ENCODE measurements at regions not wholly inside any gene's neighbourhood (a gene's known extent, or its start where the extent isn't known, plus 50 kb on each side); places are given as distances from the start of the nearest gene placed in this dataset.

DNA sequence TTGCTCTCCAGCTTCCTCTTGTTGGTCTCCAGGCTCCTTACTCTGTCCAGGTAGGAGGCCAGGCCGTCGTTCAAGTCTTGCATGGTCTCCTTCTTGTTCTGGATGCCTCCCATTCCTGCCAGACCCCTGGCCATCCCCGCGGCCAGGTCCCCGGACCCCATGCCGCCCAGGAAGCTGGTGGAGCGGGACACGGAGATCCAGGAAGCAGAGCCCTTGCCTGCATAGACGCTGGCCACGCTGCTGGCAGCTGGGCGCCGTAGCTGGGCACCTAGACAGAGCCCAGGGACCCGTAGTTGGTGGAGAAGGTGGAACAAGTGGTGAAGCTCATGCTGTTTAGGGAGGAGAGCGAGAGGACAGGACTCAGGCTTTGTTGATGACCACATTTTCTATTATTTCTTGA lies 1584.0 kb upstream of the ACO1 start:
- Histone ChIP-seq H3K4me3 (no peak overlapping the region), H3K36me3 (no peaks in the 10 kb centered on the region), H3K9ac (no peak overlapping the region), H4K20me1 (no peaks in the 10 kb centered on the region), H3K4me2 (no peak overlapping the region), H3K9me3 (replicated peaks in 1 of 11) (peaks cover 0 to 5% (median 0%) of the 10 kb centered on the region in 11 experiments; a peak in 2 of 22 replicates), H3K27ac (no peak overlapping the region), H3K4me1 (peaks cover 0 to 14% (median 0%) of the 10 kb centered on the region in 10 experiments; a peak in 2 of 20 replicates), H3K27me3 (no peaks in the 10 kb centered on the region)
- TF ChIP-seq Cebpa-rat (IDR thresholded peaks at IDR 0.05): no peak

DNA sequence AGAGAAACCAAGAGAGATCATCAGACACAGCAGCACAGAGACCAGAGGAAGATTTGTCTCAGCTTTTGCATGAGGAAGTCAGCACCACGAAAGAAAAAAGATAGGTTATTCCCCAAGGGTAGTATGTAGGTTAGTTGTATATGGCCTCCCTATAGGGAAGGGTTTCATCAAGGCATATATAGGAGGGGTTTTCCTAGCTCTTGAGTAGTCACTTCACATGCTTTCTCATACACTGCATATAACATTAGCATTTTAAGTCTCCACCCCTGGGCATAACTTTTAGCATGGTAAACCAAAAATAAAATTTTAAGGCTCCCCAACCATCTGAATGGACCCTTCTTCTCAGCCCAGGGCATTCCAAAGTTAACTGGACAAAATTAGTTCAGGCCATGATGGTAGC lies 1571.6 kb upstream of the ACO1 start:
- Histone ChIP-seq H3K27me3 (no peaks in the 10 kb centered on the region), H4K20me1 (no peaks in the 10 kb centered on the region), H3K4me3 (no peak overlapping the region), H3K4me2 (no peak overlapping the region), H3K36me3 (no peaks in the 10 kb centered on the region), H3K9me3 (replicated peaks in 1 of 11) (no peaks in the 10 kb centered on the region), H3K4me1 (no peaks in the 10 kb centered on the region), H3K9ac (no peak overlapping the region), H3K27ac (no peak overlapping the region)
- TF ChIP-seq Cebpa-rat (IDR thresholded peaks at IDR 0.05): no peak

GRCh38 chr9:30815585-30815984 lies 1568.9 kb upstream of the ACO1 start:
- no peak for TF ChIP-seq Cebpa-rat (IDR thresholded peaks at IDR 0.05)
- Histone ChIP-seq H3K4me2 (no peak overlapping the region), H3K4me1 (no peaks in the 10 kb centered on the region), H3K36me3 (no peaks in the 10 kb centered on the region), H3K27ac (no peak overlapping the region), H3K27me3 (no peaks in the 10 kb centered on the region), H3K4me3 (no peak overlapping the region), H3K9ac (no peak overlapping the region), H4K20me1 (no peaks in the 10 kb centered on the region), H3K9me3 (replicated peaks in 1 of 11) (peaks cover 0 to 6% (median 0%) of the 10 kb centered on the region in 11 experiments; a peak in 1 of 22 replicates)

DNA sequence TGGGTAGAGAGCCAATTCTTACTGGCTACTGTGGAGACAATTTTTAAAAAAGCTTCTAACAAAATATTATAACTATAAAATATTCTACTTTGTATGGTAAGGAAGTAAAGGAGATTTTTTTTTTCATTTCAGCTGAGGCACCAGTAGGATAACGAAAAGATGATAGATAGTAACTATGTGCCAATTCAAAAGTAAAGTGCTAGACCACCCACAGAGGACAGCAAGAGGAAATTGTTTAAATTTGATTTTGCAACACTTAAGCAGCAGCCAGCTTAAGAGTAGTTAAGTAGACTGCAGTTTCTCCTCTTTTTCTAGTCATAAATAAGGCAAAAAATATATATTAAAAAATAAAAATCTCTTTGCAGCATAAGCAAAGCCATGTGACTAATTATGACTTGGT lies 1539.3 kb upstream of the ACO1 start:
- H3K27me3 ChIP-seq: no peaks in the 10 kb centered on the region
- no peak overlapping the region for H3K4me3 ChIP-seq
- no peaks in the 10 kb centered on the region for H4K20me1 ChIP-seq
- no peak overlapping the region for H3K9ac ChIP-seq
- no peaks in the 10 kb centered on the region for H3K4me1 ChIP-seq
- TF ChIP-seq Cebpa-rat (IDR thresholded peaks at IDR 0.05): no peak
- no peak overlapping the region for H3K4me2 ChIP-seq
- no peak overlapping the region for H3K27ac ChIP-seq
- H3K36me3 ChIP-seq: no peaks in the 10 kb centered on the region
- H3K9me3 ChIP-seq (replicated peaks in 1 of 11): no peaks in the 10 kb centered on the region

DNA sequence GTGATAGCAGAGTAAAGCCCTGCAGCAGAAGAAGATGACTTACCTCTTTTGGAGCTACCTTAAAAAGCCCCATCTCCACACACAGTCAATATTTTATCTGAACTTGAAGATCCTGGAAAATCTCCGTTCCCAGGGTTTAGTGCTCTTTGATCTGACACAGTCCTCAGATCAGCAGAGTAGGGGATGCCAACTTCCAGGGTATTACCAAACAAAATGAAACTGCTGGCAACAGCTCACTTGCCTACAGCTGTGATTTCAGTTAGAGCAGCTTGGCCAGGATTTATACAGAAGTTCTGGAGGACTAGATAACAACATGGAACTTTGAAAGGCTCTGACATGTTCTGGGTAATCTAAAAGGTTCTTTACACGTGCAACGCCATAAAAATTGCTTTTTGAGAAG lies 1537.8 kb upstream of the ACO1 start:
- no peaks in the 10 kb centered on the region for H3K9me3 ChIP-seq (replicated peaks in 1 of 11)
- TF ChIP-seq Cebpa-rat (IDR thresholded peaks at IDR 0.05): no peak

DNA sequence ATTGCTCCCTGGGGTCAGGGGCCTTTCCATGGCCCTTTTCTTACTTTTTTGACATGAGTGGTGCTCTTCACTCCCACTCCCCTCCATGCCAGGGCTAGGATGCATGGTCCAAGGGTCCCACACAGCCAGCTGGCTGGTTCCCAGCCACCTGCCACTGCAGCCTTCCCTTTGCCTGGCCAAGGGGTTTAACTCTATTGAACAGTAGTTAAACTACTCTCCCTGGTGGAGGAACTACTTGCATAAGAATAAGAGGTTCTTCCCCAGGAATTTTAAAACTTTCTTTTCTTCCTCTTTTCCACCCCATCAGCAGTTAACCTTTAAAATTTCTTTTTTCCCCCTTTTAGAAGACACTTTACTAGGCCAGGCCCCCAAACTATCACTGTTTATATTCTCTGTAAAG lies 1532.8 kb upstream of the ACO1 start:
- no peak overlapping the region for H3K27ac ChIP-seq
- no peak overlapping the region for H3K4me2 ChIP-seq
- no peaks in the 10 kb centered on the region for H3K9me3 ChIP-seq (replicated peaks in 1 of 11)
- H4K20me1 ChIP-seq: no peaks in the 10 kb centered on the region
- H3K9ac ChIP-seq: no peak overlapping the region
- no peak overlapping the region for H3K4me3 ChIP-seq
- no peak for TF ChIP-seq Cebpa-rat (IDR thresholded peaks at IDR 0.05)
- no peaks in the 10 kb centered on the region for H3K27me3 ChIP-seq
- H3K36me3 ChIP-seq: no peaks in the 10 kb centered on the region
- no peaks in the 10 kb centered on the region for H3K4me1 ChIP-seq

More for the DNA sequence above, 1537.8 kb upstream of the ACO1 start:
- H4K20me1 ChIP-seq: no peaks in the 10 kb centered on the region
- H3K4me1 ChIP-seq: no peaks in the 10 kb centered on the region
- H3K27ac ChIP-seq: no peak overlapping the region
- no peaks in the 10 kb centered on the region for H3K27me3 ChIP-seq
- no peak overlapping the region for H3K9ac ChIP-seq
- H3K36me3 ChIP-seq: no peaks in the 10 kb centered on the region
- H3K4me2 ChIP-seq: no peak overlapping the region
- no peak overlapping the region for H3K4me3 ChIP-seq

- no peak for TF ChIP-seq Cebpa-rat (IDR thresholded peaks at IDR 0.05)
- H3K9ac ChIP-seq: no peak overlapping the region
These were observed 1483.7 kb upstream of the ACO1 start for GRCh38 chr9:30900706-30901105.

GRCh38 chr9:30913331-30913730 lies 1471.1 kb upstream of the ACO1 start:
- Histone ChIP-seq H3K27me3 (no peaks in the 10 kb centered on the region), H3K4me2 (no peak overlapping the region), H3K4me1 (no peaks in the 10 kb centered on the region), H3K9ac (no peak overlapping the region), H3K9me3 (replicated peaks in 1 of 11) (no peaks in the 10 kb centered on the region), H3K36me3 (no peaks in the 10 kb centered on the region), H3K27ac (no peak overlapping the region), H3K4me3 (no peak overlapping the region), H4K20me1 (no peaks in the 10 kb centered on the region)
- TF ChIP-seq Cebpa-rat (IDR thresholded peaks at IDR 0.05): no peak

More at GRCh38 chr9:30900706-30901105, 1483.7 kb upstream of the ACO1 start:
- H3K27ac ChIP-seq: no peak overlapping the region
- no peaks in the 10 kb centered on the region for H4K20me1 ChIP-seq
- H3K27me3 ChIP-seq: no peaks in the 10 kb centered on the region
- H3K9me3 ChIP-seq (replicated peaks in 1 of 11): no peaks in the 10 kb centered on the region
- H3K4me1 ChIP-seq: peaks cover 0 to 6% (median 0%) of the 10 kb centered on the region in 10 experiments; a peak in 2 of 20 replicates
- H3K36me3 ChIP-seq: no peaks in the 10 kb centered on the region
- H3K4me2 ChIP-seq: no peak overlapping the region
- no peak overlapping the region for H3K4me3 ChIP-seq

DNA sequence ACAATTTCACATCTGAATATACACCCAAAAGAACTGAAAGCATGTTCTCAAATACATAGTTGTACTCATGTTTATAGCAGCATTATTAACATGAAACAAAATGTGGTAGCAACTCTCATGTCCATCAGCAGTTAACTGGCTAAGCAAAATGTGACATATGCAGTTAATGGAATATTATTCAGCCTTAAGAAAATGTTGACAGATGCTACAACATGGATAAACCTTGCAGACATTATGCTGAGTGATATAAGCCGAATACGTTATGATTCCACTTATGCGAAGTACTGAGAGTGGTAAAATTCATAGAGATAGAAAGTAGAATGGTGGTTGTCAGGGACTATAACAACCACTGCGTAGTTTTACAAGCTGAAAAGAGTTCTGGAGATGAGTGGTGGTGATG lies 1469.0 kb upstream of the ACO1 start:
- no peaks in the 10 kb centered on the region for H4K20me1 ChIP-seq
- H3K4me2 ChIP-seq: no peak overlapping the region
- H3K9me3 ChIP-seq (replicated peaks in 1 of 11): no peaks in the 10 kb centered on the region
- TF ChIP-seq Cebpa-rat (IDR thresholded peaks at IDR 0.05): no peak
- no peak overlapping the region for H3K9ac ChIP-seq
- no peaks in the 10 kb centered on the region for H3K4me1 ChIP-seq
- H3K27ac ChIP-seq: no peak overlapping the region
- no peaks in the 10 kb centered on the region for H3K27me3 ChIP-seq
- no peaks in the 10 kb centered on the region for H3K36me3 ChIP-seq
- H3K4me3 ChIP-seq: no peak overlapping the region

- H3K9me3 ChIP-seq (replicated peaks in 1 of 11): no peaks in the 10 kb centered on the region
- H3K27me3 ChIP-seq: no peaks in the 10 kb centered on the region
- no peak overlapping the region for H3K27ac ChIP-seq
- no peak for TF ChIP-seq Cebpa-rat (IDR thresholded peaks at IDR 0.05)
- no peak overlapping the region for H3K4me2 ChIP-seq
- H3K4me1 ChIP-seq: no peaks in the 10 kb centered on the region
- H3K36me3 ChIP-seq: no peaks in the 10 kb centered on the region
- no peaks in the 10 kb centered on the region for H4K20me1 ChIP-seq
- H3K9ac ChIP-seq: no peak overlapping the region
- no peak overlapping the region for H3K4me3 ChIP-seq
These were observed 1459.3 kb upstream of the ACO1 start for GRCh38 chr9:30925126-30925525.
